ENCODE measurements at regions not wholly inside any gene's neighbourhood (a gene's known extent, or its start where the extent isn't known, plus 50 kb on each side); places are given as distances from the start of the nearest gene placed in this dataset.

DNA sequence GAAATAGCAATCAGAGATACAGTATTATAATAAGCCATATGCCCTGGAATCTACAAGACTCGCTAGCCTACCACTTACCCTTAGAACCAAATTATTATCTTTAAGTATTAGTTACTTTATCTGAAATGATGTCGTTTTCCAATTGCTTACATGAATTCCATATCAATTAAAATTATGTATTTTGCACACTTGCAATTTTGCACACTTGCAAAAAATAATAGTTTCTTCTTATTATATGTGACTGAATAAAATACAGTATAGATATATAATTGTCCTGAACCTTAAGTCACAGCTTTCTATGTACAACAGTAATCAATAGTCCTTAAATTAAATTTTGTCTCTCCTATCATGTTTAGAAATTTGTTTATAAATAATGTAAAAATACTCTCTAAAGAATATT, 2095.1 kb downstream of the NCAM2 start:
- TF ChIP-seq, protein P1, sequence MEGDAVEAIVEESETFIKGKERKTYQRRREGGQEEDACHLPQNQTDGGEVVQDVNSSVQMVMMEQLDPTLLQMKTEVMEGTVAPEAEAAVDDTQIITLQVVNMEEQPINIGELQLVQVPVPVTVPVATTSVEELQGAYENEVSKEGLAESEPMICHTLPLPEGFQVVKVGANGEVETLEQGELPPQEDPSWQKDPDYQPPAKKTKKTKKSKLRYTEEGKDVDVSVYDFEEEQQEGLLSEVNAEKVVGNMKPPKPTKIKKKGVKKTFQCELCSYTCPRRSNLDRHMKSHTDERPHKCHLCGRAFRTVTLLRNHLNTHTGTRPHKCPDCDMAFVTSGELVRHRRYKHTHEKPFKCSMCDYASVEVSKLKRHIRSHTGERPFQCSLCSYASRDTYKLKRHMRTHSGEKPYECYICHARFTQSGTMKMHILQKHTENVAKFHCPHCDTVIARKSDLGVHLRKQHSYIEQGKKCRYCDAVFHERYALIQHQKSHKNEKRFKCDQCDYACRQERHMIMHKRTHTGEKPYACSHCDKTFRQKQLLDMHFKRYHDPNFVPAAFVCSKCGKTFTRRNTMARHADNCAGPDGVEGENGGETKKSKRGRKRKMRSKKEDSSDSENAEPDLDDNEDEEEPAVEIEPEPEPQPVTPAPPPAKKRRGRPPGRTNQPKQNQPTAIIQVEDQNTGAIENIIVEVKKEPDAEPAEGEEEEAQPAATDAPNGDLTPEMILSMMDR (IDR thresholded peaks at IDR 0.05; ENCODE audit: insufficient read depth, low read depth, low read length, missing control alignments): no peak
- DNase-seq (ENCODE audit: low read depth): no peak
- no peak overlapping the region for H3K4me3 ChIP-seq (ENCODE audit: low read depth, low read length)

DNA sequence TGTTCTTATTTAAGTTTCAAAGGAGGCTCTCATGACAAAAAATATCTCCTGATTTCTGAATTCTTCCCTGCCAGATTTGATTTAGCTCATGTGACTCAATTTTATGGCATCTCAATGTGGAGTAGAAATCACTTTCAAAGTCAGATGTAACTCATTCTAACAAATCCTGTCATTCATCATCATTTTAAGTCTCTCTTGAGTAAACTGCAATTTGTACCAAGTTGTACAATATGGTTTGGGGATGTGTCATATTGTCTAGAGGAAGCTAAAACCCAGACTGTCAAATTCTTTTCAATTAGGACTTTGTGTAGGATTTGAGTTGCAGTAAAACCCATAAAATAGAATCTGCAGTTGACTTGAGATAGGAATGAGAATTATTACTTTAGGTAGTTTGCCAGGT, 2101.0 kb downstream of the NCAM2 start:
- TF ChIP-seq, protein P1 (IDR thresholded peaks at IDR 0.05; ENCODE audit: insufficient read depth, low read depth, low read length, missing control alignments): no peak
- DNase-seq (ENCODE audit: low read depth): no peak
- no peak overlapping the region for H3K4me3 ChIP-seq (ENCODE audit: low read depth, low read length)

DNA sequence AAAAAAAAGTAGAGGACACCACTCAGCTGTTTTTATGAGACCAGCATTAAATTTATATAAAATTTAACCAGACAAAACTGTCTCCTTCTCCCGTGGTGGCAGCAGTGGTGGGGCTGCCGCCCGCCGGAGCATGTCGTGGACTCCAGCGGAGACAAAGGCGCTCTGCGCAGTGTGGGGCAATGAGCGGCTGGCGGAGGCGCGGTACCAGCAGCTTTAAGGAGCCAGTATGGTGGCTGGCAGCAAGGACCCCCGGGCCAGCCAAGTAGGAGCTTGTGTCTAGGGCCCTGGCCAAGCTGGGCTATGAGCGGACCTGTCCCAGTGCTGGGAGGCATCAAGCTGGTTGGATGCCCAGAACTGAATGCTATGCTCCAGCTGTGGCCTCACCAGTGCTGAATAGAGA, 2102.9 kb downstream of the NCAM2 start:
- no peak overlapping the region for H3K4me3 ChIP-seq (ENCODE audit: low read depth, low read length)
- DNase-seq (ENCODE audit: low read depth): no peak
- TF ChIP-seq, protein P1 (IDR thresholded peaks at IDR 0.05; ENCODE audit: insufficient read depth, low read depth, low read length, missing control alignments): no peak

DNA sequence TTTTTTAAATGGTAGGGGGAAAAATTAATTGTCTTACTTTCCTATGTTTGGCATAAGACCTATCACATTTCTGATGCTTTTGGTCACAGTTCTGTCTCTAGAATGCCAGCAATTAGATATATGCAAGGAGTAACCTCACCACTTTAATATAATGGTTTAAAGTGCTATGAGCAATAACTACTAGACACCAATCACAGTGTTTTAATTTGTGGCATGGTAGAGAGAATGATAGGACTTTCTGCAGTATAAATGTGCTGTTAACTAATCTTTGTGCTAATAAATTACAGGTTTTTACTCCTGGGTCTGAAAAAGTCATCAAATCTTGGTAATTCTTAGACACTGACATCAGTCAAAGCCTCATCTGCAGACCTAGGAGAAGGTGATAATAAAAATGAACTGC, 2110.3 kb downstream of the NCAM2 start:
- TF ChIP-seq, protein P1 (IDR thresholded peaks at IDR 0.05; ENCODE audit: insufficient read depth, low read depth, low read length, missing control alignments): no peak
- DNase-seq (ENCODE audit: low read depth): no peak
- no peak overlapping the region for H3K4me3 ChIP-seq (ENCODE audit: low read depth, low read length)

DNA sequence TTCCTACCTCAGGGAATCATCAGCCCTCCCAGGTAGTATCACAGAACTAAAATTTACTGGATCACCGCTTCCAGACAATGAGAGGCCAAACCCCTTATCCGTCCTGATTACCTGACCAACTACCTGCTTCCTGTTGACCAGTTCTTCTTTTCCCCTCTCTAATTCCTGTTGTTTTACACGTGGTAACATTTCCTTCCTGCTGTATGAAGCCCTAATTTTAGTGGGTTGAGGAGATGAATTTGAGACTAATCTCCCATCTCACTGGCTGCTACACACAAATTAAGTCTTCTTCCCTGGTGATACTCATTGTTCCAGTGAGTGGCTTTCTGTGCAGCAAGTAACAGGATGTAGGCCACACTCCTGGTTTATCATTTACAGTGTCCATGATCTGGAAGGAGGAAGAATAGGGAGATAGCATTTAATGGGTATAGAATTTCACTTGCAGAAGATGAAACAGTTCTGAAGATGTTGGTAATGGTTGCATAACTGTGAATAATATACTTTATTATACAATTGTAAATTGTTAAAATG, 2112.9 kb downstream of the NCAM2 start:
- TF ChIP-seq, protein P1 (IDR thresholded peaks at IDR 0.05; ENCODE audit: insufficient read depth, low read depth, low read length, missing control alignments): no peak
- no peak for DNase-seq (ENCODE audit: low read depth)
- H3K4me3 ChIP-seq (ENCODE audit: low read depth, low read length): no peak overlapping the region

DNA sequence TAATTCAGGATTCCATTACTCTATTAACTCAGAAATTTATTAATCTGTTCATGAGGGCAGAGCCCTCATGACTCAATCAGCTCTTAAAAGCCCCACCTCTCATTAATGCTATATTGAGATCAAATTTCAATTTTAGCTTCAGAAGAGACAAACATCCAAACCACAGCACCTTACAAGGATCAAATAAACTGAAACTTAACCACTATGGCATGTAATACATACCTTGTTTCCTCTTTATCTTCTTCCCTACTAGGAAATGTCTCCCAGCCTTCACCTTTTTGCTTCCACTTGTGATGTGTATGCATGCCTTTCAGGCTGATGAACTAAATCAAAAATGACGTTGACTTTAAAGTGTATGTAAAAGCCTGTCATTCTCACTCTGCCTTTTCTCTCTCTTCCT, 2121.3 kb downstream of the NCAM2 start:
- no peak for DNase-seq (ENCODE audit: low read depth)
- no peak overlapping the region for H3K4me3 ChIP-seq (ENCODE audit: low read depth, low read length)
- TF ChIP-seq, protein P1 (IDR thresholded peaks at IDR 0.05; ENCODE audit: insufficient read depth, low read depth, low read length, missing control alignments): no peak

DNA sequence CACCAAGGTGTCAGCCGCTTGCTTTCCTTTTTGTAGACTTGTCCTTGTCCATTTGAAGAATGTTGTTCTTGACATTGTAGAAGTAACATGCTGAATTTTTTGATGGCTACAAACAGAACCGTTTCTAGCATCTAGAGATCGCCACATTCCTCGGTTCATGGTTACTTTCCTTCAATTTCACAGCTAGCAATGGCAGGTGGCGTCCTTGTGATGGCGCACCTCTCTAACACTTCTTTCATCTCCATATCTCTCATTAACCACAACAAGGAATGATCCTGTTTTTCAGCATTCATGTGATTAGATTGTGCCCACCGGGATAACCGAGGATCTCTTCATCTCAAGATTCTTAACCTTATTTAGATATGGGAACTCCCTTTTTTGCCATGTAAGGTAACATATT, 2129.8 kb downstream of the NCAM2 start:
- DNase-seq (ENCODE audit: low read depth): no peak
- TF ChIP-seq, protein P1 (IDR thresholded peaks at IDR 0.05; ENCODE audit: insufficient read depth, low read depth, low read length, missing control alignments): no peak
- no peak overlapping the region for H3K4me3 ChIP-seq (ENCODE audit: low read depth, low read length)
